DND-41 (cell line): ENCODE measurements at regions not wholly inside any gene's neighbourhood (a gene's known extent, or its start where the extent isn't known, plus 50 kb on each side); places are given as distances from the start of the nearest gene placed in this dataset.

Source experiments
- ATAC-seq: fragments of 200-7000 bp; cut with Tn5 transposase; 3 replicates; pipeline ENCODE4 v1.9.1; 2021; ENCODE audit warnings: low read depth; ENCODE audit not compliant: insufficient read depth
- DNase-seq: peaks from one replicate; pipeline ENCODE4 v3.0.0-alpha.2; 2020
- H2AFZ ChIP-seq: 2 replicates; pipeline ENCODE4 v1.6.0; 2012; ENCODE audit warnings: low read depth, low read length
- H3K27ac ChIP-seq: 2 replicates; pipeline ENCODE4 v1.5.1; 2012; ENCODE audit warnings: low read length, inconsistent platforms
- H3K27me3 ChIP-seq: fragments of 200-600 bp; sonication (generic); 2 replicates; pipeline ENCODE4 v1.6.0; 2012; ENCODE audit warnings: low read length, mild to moderate bottlenecking, inconsistent platforms; ENCODE audit not compliant: insufficient read depth, poor library complexity
- H3K36me3 ChIP-seq: 2 replicates; pipeline ENCODE4 v1.5.1; 2012; ENCODE audit warnings: low read length, inconsistent platforms; ENCODE audit not compliant: insufficient read depth
- H3K4me1 ChIP-seq: 2 replicates; pipeline ENCODE4 v1.5.1; 2012; ENCODE audit warnings: mild to moderate bottlenecking, low read length; ENCODE audit not compliant: insufficient read depth
- H3K4me2 ChIP-seq: 2 replicates; pipeline ENCODE4 v1.6.0; 2012; ENCODE audit warnings: mild to moderate bottlenecking, moderate library complexity, low read length, inconsistent platforms; ENCODE audit not compliant: insufficient read depth
- H3K4me3 ChIP-seq, 2 experiments: fragments of 200-600 bp in 1 of 2; shearing (Covaris generic) in 1 of 2; 2 replicates each; pipeline ENCODE4 v1.5.1; 2012 to 2016; ENCODE audit warnings: inconsistent platforms in 2 of 2, low read length in 2 of 2, mild to moderate bottlenecking in 2 of 2, low read depth in 1 of 2, moderate library complexity in 1 of 2
- H3K79me2 ChIP-seq: 2 replicates; pipeline ENCODE4 v1.6.0; 2012; ENCODE audit warnings: low read length, inconsistent platforms; ENCODE audit not compliant: insufficient read depth
- H3K9ac ChIP-seq: 2 replicates; pipeline ENCODE4 v1.6.0; 2012; ENCODE audit warnings: low read depth, mild to moderate bottlenecking, inconsistent platforms, low read length, moderate library complexity
- H3K9me3 ChIP-seq: 2 replicates; pipeline ENCODE4 v1.5.1; 2012; ENCODE audit warnings: low read length, moderate library complexity, mild to moderate bottlenecking, inconsistent platforms; ENCODE audit not compliant: insufficient read depth, severe bottlenecking
- H4K20me1 ChIP-seq: 2 replicates; pipeline ENCODE4 v1.6.0; 2012; ENCODE audit warnings: low read length; ENCODE audit not compliant: insufficient read depth
- EZH2 ChIP-seq: IDR thresholded peaks from 3 replicates; pipeline ENCODE4 v1.6.1; 2012; ENCODE audit warnings: borderline replicate concordance, low read depth, mild to moderate bottlenecking, moderate library complexity, low read length, inconsistent platforms; ENCODE audit not compliant: severe bottlenecking
- TF ChIP-seq, protein P1 (sequence below): IDR thresholded peaks from 2 replicates; pipeline ENCODE4 v1.5.1; 2012; ENCODE audit warnings: borderline replicate concordance, low read length, moderate library complexity, mild to moderate bottlenecking; ENCODE audit not compliant: poor library complexity, severe bottlenecking; ENCODE audit errors: extremely low read depth

DNA sequence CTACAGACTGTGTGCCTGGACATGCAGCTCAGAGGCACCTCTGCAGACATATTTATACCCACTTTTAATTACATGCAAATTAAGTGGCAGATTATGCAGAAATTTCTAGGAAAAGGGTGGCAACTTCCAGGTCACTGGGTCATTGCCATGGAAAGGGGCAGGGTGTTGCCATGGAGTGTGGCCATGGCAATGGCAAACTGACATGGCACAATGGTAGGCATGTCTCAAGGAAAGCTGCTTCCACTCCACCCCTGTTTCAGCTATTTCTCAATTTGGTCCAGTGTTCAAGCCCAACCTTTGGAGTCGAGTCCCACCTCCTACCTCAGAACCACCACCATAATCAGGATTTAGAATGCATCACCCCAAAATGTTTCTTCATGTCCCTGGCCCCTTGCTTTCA, 170.7 kb upstream of the TSHZ3 start:
- H3K27me3 ChIP-seq = no peaks in the 10 kb centered on the region
- DNase-seq (no peak), ATAC-seq (no peak)
- no peaks in the 10 kb centered on the region for H3K36me3 ChIP-seq
- H4K20me1 ChIP-seq = no peaks in the 10 kb centered on the region
- no peak for TF ChIP-seq EZH2
- TF ChIP-seq, protein P1, sequence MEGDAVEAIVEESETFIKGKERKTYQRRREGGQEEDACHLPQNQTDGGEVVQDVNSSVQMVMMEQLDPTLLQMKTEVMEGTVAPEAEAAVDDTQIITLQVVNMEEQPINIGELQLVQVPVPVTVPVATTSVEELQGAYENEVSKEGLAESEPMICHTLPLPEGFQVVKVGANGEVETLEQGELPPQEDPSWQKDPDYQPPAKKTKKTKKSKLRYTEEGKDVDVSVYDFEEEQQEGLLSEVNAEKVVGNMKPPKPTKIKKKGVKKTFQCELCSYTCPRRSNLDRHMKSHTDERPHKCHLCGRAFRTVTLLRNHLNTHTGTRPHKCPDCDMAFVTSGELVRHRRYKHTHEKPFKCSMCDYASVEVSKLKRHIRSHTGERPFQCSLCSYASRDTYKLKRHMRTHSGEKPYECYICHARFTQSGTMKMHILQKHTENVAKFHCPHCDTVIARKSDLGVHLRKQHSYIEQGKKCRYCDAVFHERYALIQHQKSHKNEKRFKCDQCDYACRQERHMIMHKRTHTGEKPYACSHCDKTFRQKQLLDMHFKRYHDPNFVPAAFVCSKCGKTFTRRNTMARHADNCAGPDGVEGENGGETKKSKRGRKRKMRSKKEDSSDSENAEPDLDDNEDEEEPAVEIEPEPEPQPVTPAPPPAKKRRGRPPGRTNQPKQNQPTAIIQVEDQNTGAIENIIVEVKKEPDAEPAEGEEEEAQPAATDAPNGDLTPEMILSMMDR = no peak
- no peak overlapping the region for H3K27ac ChIP-seq
- H3K9me3 ChIP-seq = peaks cover 11% of the 10 kb centered on the region
- no peak overlapping the region for H3K4me2 ChIP-seq
- H3K4me1 ChIP-seq = no peaks in the 10 kb centered on the region
- no peak overlapping the region for H3K9ac ChIP-seq
- no peak overlapping the region for H2AFZ ChIP-seq
- H3K4me3 ChIP-seq = no peak overlapping the region
- no peaks in the 10 kb centered on the region for H3K79me2 ChIP-seq

DNA sequence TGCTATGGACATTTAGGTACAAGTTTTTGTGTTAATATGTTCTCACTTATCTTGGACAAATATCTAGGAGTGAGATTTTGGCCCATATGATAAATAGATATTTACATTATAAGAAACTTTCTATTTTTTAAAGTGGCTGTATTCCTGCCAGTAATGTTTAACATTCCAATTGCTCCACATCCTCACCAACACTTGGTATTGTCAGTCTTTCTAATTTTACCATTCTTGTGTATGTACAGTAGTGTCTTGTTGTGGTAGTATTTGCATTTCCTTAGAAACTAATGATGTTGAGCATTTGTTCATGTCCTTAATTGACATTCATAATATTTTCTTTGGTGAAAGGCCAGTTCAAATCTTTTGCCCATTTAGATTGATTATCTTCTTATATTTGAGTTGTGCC, 171.4 kb upstream of the TSHZ3 start:
- H3K36me3 ChIP-seq = no peaks in the 10 kb centered on the region
- no peak overlapping the region for H3K9ac ChIP-seq
- TF ChIP-seq, protein P1 = no peak
- TF ChIP-seq EZH2 = no peak
- no peak overlapping the region for H2AFZ ChIP-seq
- H3K9me3 ChIP-seq = peaks cover 11% of the 10 kb centered on the region
- H3K27me3 ChIP-seq = no peaks in the 10 kb centered on the region
- H3K4me3 ChIP-seq = no peak overlapping the region
- DNase-seq (no peak), ATAC-seq (no peak)
- no peak overlapping the region for H3K27ac ChIP-seq
- H3K79me2 ChIP-seq = no peaks in the 10 kb centered on the region
- H3K4me2 ChIP-seq = no peak overlapping the region
- H4K20me1 ChIP-seq = no peaks in the 10 kb centered on the region
- H3K4me1 ChIP-seq = no peaks in the 10 kb centered on the region

DNA sequence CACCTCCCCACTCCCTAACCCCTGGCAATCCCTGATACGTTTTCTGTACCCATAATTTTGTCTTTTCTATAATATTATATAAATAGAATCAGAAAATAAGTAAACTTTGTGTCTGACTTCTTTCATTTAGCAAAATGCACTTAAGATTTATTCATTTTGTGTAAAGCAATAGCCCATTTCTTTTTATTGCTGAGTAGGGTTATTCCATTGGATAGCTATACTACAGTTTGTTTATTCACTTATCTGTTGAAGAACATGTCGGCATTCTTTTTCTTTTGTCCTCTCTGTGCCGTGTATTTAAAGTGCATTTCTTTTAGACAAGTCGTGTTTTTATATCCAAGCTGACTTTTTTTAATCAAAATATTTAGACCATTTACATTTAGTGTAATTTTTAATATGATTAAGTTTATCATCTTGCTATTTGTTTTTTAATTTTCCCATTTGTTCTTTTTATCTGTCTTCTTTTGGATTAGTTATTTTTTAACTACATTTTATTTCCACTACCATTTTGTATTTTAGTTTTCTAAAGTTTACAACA, 176.4 kb upstream of the TSHZ3 start:
- Histone ChIP-seq H3K79me2 (no peaks in the 10 kb centered on the region), H3K36me3 (no peaks in the 10 kb centered on the region), H3K4me2 (no peak overlapping the region), H3K9me3 (peaks cover 15% of the 10 kb centered on the region), H3K9ac (no peak overlapping the region), H3K4me3 (no peak overlapping the region), H3K27me3 (no peaks in the 10 kb centered on the region), H3K4me1 (no peaks in the 10 kb centered on the region), H2AFZ (no peak overlapping the region), H4K20me1 (no peaks in the 10 kb centered on the region), H3K27ac (no peak overlapping the region)
- DNase-seq = no peak
- no peak for TF ChIP-seq EZH2
- TF ChIP-seq, protein P1 = no peak
- no peak for ATAC-seq

DNA sequence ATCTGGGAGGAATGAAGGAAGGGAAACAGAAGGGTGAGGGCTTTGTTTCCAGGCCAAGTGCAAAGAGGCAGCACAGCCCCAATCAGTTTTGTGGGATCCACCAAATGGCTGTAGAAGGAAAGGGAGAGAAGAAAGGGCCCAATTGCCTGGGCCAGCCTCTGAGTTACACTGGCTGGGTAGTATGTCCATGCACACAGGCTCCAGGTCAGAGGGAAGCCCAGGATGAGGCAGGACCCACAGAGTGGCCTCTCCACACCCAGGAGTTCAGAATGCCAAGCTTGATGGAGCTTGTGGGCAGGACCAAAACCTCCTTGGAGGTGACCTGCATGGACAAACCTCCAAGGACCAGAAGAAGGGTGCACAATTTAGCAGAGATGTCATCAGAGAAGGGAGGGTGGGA, 178.2 kb upstream of the TSHZ3 start:
- Histone ChIP-seq H3K36me3 (no peaks in the 10 kb centered on the region), H3K27me3 (no peaks in the 10 kb centered on the region), H3K79me2 (no peaks in the 10 kb centered on the region), H3K4me1 (no peaks in the 10 kb centered on the region), H3K4me3 (no peak overlapping the region), H3K4me2 (no peak overlapping the region), H3K9me3 (peaks cover 14% of the 10 kb centered on the region), H2AFZ (no peak overlapping the region), H3K27ac (no peak overlapping the region), H3K9ac (no peak overlapping the region), H4K20me1 (0 out of 2 replicates have a peak, but pooled peaks cover 2% of the 10 kb centered on the region)
- DNase-seq = no peak
- ATAC-seq = no peak
- TF ChIP-seq, protein P1 = no peak
- no peak for TF ChIP-seq EZH2
